Tibial artery (tissue), 4 donors: ENCODE measurements at regions not wholly inside any gene's neighbourhood (a gene's known extent, or its start where the extent isn't known, plus 50 kb on each side); places are given as distances from the start of the nearest gene placed in this dataset.

Experiments used
- DNase-seq, 2 donors: peaks; one replicate each; pipeline ENCODE4 v3.0.0-alpha.2; 2019
- H3K27ac ChIP-seq, 2 donors: fragments of 200-600 bp; sonication (generic) in 1 of 2; 1 replicate in 1 of 2; 2 replicates in 1 of 2; pipeline ENCODE4 v1.5.1; 2018 to 2019; ENCODE audit warnings: mild to moderate bottlenecking in 1 of 2
- H3K27me3 ChIP-seq, 2 donors: fragments of 200-600 bp; sonication (generic) in 1 of 2; one replicate each; pipeline versions ENCODE4 v1.5.1 to v1.6.0; 2016 to 2019
- H3K36me3 ChIP-seq, 3 donors: fragments of 200-600 bp; sonication (generic) in 2 of 3; one replicate each; pipeline ENCODE4 v1.5.1; 2016 to 2019; ENCODE audit warnings: mild to moderate bottlenecking in 2 of 3
- H3K4me1 ChIP-seq, 4 donors: fragments of 200-600 bp; sonication (generic) in 2 of 4; 1 replicate in 3 of 4; 2 replicates in 1 of 4; pipeline ENCODE4 v1.5.1; 2016 to 2019
- H3K4me3 ChIP-seq, 2 donors: fragments of 200-600 bp; sonication (generic) in 1 of 2; 1 replicate in 1 of 2; 2 replicates in 1 of 2; pipeline ENCODE4 v1.5.1; 2018 to 2019; ENCODE audit warnings: mild to moderate bottlenecking in 2 of 2
- H3K9me3 ChIP-seq, 3 donors: fragments of 200-600 bp; sonication (generic) in 1 of 3; one replicate each; pipeline ENCODE4 v1.5.1; 2016 to 2019
- CTCF ChIP-seq, 2 experiments: fragments of 200-600 bp in 1 of 2; fragments of 450-650 bp in 1 of 2; IDR thresholded peaks; one replicate each; pipeline ENCODE4 v1.5.1; 2017 to 2019; ENCODE audit warnings: antibody characterized with exemption in 2 of 2, mild to moderate bottlenecking in 1 of 2, moderate library complexity in 1 of 2
- intact Hi-C: fragments of 100-400 bp; cut with DNase I; formaldehyde crosslinking; loops from one replicate; pipeline ENCODE4 v1.15.0; 2023; ENCODE audit warnings: low total_unique reads

- no peak overlapping the region for H3K4me3 ChIP-seq
- DNase-seq = no peak
- no peak overlapping the region for H3K27ac ChIP-seq
- intact Hi-C loops = no loop called here
- no peaks in the 10 kb centered on the region for H3K36me3 ChIP-seq
- TF ChIP-seq CTCF (IDR thresholded peaks at IDR 0.05) = no peak
- H3K9me3 ChIP-seq = no peaks in the 10 kb centered on the region
- H3K4me1 ChIP-seq = peaks cover 0 to 28% (median 5%) of the 10 kb centered on the region in 4 donors
- H3K27me3 ChIP-seq = no peaks in the 10 kb centered on the region
Measured at GRCh38 chr21:35332841-35333426, 283.8 kb upstream of the RUNX1 start.

- H3K4me3 ChIP-seq = no peak overlapping the region
- no peaks in the 10 kb centered on the region for H3K9me3 ChIP-seq
- TF ChIP-seq CTCF (IDR thresholded peaks at IDR 0.05) = no peak
- H3K27ac ChIP-seq = peak overlapping the region; percentile 34 to 36
- no peak for DNase-seq
- H3K4me1 ChIP-seq = peaks cover 0 to 31% (median 5%) of the 10 kb centered on the region in 4 donors
- H3K27me3 ChIP-seq = no peaks in the 10 kb centered on the region
- H3K36me3 ChIP-seq = no peaks in the 10 kb centered on the region
- intact Hi-C loops = no loop called here
Measured at GRCh38 chr21:35329940-35330660, 281.0 kb upstream of the RUNX1 start.

- peaks cover 0 to 43% (median 9%) of the 10 kb centered on the region in 4 donors for H3K4me1 ChIP-seq
- DNase-seq = no peak
- intact Hi-C loops = no loop called here
Measured at GRCh38 chr21:35328856-35329455, 279.9 kb upstream of the RUNX1 start.

GRCh38 chr21:35326677-35327076 is 277.6 kb upstream of the RUNX1 start:
- H3K27me3 ChIP-seq = no peaks in the 10 kb centered on the region
- H3K27ac ChIP-seq = no peak overlapping the region
- H3K4me1 ChIP-seq = peaks cover 0 to 53% (median 16%) of the 10 kb centered on the region in 4 donors
- H3K9me3 ChIP-seq = no peaks in the 10 kb centered on the region
- intact Hi-C loops = no loop called here
- no peaks in the 10 kb centered on the region for H3K36me3 ChIP-seq
- peak in 1 of 2 donors; percentile 26 for DNase-seq
- TF ChIP-seq CTCF (IDR thresholded peaks at IDR 0.05) = no peak
- H3K4me3 ChIP-seq = no peak overlapping the region

More at GRCh38 chr21:35328856-35329455, 279.9 kb upstream of the RUNX1 start:
- Histone ChIP-seq H3K4me3 (no peak overlapping the region), H3K36me3 (no peaks in the 10 kb centered on the region), H3K27ac (no peak overlapping the region), H3K9me3 (no peaks in the 10 kb centered on the region), H3K27me3 (no peaks in the 10 kb centered on the region)
- no peak for TF ChIP-seq CTCF (IDR thresholded peaks at IDR 0.05)

GRCh38 chr21:35325953-35326352 is 276.9 kb upstream of the RUNX1 start:
- no peak for DNase-seq
- H3K27me3 ChIP-seq = no peaks in the 10 kb centered on the region
- no peak overlapping the region for H3K4me3 ChIP-seq
- H3K27ac ChIP-seq = no peak overlapping the region
- H3K9me3 ChIP-seq = no peaks in the 10 kb centered on the region
- no peak for TF ChIP-seq CTCF (IDR thresholded peaks at IDR 0.05)
- intact Hi-C loops = no loop called here
- H3K4me1 ChIP-seq = peaks cover 0 to 50% (median 16%) of the 10 kb centered on the region in 4 donors
- H3K36me3 ChIP-seq = no peaks in the 10 kb centered on the region
